Skeletal muscle cell (primary cell): ENCODE measurements at regions not wholly inside any gene's neighbourhood (a gene's known extent, or its start where the extent isn't known, plus 50 kb on each side); places are given as distances from the start of the nearest gene placed in this dataset.
"Not testable (repeated sequence)": the region's sequence is repeated elsewhere in the genome, so short reads cannot be mapped to it uniquely, and the experiment has no call there.

ENCODE experiments used
- DNase-seq: peaks from one replicate; pipeline ENCODE4 v3.0.0-alpha.2; 2010; ENCODE audit warnings: low read depth
- H3K4me3 ChIP-seq: 2 replicates; pipeline ENCODE4 v1.5.1; 2011; ENCODE audit warnings: low read depth, mild to moderate bottlenecking, control low read depth, low read length, moderate library complexity

DNA sequence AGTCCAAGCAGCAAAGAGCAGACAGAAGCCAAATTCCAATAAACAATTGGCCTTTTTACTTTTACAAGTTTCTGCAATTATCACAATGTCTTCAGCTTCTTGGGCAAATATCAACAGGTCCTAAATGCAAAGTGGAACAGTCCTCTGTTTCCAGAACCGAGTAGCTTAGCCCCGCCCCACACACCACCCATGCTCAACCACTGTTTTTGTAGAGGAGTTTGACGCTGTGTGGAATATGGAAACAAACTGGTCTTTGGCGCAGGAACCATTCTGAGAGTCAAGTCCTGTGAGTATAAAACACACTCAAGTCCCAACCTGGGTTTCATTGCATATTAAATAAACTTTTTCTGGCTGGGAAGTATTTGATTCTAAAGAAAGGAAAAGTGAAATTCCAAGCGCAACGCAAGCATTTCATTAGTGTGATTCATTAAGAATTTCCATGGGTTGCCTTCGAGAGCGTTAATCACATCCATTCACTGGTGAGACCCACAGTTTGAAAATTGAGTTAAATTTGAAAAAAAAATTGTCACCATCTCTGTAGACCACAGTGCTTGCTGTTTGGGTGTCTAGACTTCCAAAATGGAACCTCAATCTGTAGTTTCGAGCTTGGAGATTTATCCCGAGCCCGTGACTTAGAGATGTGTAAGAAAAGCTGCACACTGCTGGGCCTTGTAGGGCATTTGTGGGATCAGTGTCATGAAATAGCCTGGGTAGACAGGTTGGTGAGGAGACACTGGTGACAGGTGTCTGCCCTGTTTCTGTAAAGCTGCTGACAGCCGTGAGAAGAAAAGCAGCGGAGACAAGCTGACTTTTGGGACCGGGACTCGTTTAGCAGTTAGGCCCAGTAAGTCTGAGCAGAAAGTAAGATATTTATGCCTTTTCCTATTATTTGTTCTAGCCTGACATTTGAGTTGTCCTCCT, 96.1 kb downstream of the DAD1 start:
- no peak for DNase-seq
- H3K4me3 ChIP-seq, result no peak overlapping the region

GRCh38 chr14:22491683-22492621, 97.1 kb downstream of the DAD1 start:
- no peak for DNase-seq
- no peak overlapping the region for H3K4me3 ChIP-seq

DNA sequence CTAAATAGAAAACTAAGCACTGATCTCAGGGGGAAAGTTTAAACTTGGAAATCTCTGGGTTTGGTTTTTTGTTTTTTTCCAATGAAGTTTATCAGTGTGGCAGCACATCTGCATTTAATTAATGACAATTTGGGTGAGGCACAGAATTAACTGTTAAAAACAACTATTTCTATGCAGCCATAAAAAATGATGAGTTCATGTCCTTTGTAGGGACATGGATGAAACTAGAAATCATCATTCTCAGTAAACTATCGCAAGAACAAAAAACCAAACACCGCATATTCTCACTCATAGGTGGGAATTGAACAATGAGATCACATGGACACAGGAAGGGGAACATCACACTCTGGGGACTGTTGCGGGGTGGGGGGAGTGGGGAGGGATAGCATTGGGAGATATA, 98.0 kb downstream of the DAD1 start:
- not testable (repeated sequence) for H3K4me3 ChIP-seq, DNase-seq

GRCh38 chr14:22489957-22490950, 98.8 kb downstream of the DAD1 start:
- no peak for DNase-seq
- no peak overlapping the region for H3K4me3 ChIP-seq

- DNase-seq, result no peak
- no peak overlapping the region for H3K4me3 ChIP-seq
Measured at GRCh38 chr14:22489244-22489545, 99.8 kb downstream of the DAD1 start.

GRCh38 chr14:22488522-22489243, 100.3 kb downstream of the DAD1 start:
- no peak overlapping the region for H3K4me3 ChIP-seq
- DNase-seq, result no peak

DNA sequence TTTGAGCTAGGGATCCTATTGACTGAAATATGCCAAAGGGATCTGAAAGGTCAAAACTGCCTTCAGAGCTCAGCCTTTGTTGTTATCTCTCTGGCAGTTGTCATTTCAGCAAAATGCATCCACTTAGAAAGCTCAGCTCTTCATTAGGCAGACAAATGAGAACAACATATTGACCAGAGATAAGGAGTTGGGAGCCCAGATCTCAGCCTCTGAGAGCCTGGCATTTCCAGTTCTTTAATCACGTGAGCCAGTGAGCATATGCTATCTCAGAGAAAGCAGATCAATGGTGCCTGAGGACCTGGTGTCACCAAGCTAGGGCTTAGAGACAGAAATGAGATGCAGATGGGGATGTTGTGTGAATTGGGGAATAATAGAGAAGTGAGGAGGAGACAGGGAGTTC, 101.1 kb downstream of the DAD1 start:
- H3K4me3 ChIP-seq, result no peak overlapping the region
- DNase-seq, result no peak

DNA sequence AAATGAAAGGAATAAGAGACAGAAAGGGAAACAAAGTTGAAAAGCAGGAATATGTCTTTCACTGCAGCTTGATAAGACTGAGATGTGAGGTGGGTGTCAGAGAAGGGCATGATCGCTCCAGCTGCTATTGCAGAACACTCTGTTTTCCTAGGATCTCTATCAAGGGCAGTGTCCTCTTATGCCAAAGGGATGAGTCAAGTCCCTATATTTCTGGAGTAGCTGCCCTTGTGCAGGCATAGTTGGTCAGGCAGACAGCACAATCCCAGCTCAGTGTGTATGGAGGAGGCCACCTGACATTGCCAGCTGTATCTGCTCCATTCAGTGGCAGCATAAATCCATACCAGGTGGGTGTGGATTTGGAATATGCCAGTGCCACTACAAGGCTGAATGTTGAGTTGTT, 101.6 kb downstream of the DAD1 start:
- DNase-seq, result no peak
- no peak overlapping the region for H3K4me3 ChIP-seq

DNA sequence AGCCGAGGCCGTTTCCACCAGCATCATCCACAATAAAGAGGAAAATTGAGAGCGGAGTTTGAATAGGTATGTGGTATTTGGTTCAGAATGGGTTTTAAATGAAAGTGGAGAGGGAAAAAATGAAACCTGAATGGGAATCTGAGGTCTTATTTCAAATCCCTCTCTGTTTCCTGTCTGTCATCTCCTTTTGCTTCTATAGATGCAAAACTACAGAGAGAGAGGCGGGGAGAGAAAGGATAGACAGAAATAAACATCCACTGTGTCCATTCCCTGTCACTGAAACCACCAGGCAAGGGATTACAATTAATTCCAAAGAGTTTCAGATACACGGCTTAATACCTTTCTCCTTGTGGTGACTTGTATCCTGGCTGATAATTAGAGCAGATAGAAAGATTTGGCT, 102.3 kb downstream of the DAD1 start:
- DNase-seq, result no peak
- H3K4me3 ChIP-seq, result no peak overlapping the region

GRCh38 chr14:22485649-22486048, 103.4 kb downstream of the DAD1 start:
- H3K4me3 ChIP-seq, result no peak overlapping the region
- DNase-seq, result no peak

- no peak for DNase-seq
- no peak overlapping the region for H3K4me3 ChIP-seq
Measured at GRCh38 chr14:22485178-22485577, 103.8 kb downstream of the DAD1 start.

DNA sequence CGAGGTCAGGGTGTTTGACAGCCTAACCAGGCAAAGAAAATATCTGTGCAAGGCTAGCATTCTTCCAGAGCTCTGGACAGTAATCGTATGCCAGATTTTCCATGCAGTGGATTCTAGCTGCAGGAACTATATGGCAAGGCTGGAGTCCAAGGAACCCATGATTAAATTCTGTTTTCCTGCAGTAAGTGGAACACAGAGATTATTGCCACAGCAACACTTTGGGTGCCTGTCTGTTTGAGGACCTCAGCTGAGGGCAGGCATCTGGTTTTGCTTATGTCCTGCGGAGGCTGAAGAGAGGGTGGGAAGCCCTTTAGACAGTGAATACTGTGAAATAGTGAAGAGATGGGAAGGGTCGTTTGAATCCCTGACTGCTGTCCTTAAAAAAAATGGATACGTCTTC, 104.4 kb downstream of the DAD1 start:
- no peak for DNase-seq
- no peak overlapping the region for H3K4me3 ChIP-seq

DNA sequence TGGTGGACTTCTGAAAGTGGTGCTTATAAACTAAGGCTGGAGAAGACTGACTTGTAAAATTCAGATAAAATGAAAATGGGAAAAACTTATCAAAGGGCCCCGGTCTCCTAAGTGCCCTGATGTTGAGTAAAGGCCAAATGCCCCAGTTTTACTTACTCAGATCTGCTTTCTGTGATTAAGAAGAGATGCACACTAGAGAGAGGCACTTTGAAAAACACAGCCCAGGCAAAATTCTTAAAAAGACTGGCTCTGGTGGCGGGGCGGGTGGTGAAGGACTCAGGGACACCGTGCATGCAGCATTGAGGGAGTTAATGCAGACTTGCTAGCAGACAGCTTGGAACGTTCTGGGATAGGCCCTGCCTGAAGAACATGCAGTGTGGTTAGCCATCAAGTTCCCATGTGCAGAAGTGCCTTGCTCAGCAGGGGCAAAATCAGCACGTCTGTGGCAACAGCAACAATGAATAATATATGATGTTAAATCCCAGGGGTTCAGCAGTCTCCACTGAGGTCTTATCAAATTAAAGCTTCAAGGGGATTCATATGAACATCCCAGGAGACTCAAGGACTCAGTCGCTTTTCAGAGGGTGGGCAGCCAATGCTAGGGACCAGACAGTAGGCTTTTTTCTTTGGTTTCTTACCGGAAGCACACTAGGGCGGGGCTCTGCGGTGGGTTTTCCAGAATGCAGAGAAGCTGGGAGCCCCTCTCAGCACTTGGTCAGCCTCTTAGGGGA, 105.0 kb downstream of the DAD1 start:
- H3K4me3 ChIP-seq, result no peak overlapping the region
- DNase-seq, result no peak

- H3K4me3 ChIP-seq, result no peak overlapping the region
- no peak for DNase-seq
Measured at GRCh38 chr14:22482782-22483553, 106.1 kb downstream of the DAD1 start.

GRCh38 chr14:22482085-22482694, 106.8 kb downstream of the DAD1 start:
- no peak for DNase-seq
- H3K4me3 ChIP-seq, result no peak overlapping the region

GRCh38 chr14:22481546-22481945, 107.5 kb downstream of the DAD1 start:
- DNase-seq, result no peak
- no peak overlapping the region for H3K4me3 ChIP-seq
